ENCODE measurements at regions not wholly inside any gene's neighbourhood (a gene's known extent, or its start where the extent isn't known, plus 50 kb on each side); places are given as distances from the start of the nearest gene placed in this dataset.

GRCh38 chr16:49140618-49141017 lies 141.0 kb downstream of the CBLN1 start:
- TF ChIP-seq CTCF (IDR thresholded peaks at IDR 0.05; ENCODE audit: low read depth, low read length, poor library complexity, severe bottlenecking) (no peak), EZH2phosphoT487 (IDR thresholded peaks at IDR 0.05; ENCODE audit: borderline replicate concordance, low read length) (no peak)
- no peak overlapping the region for H3K4me3 ChIP-seq (ENCODE audit: low read length)
- H3K4me2 ChIP-seq (ENCODE audit: low read length): no peak overlapping the region
- H3K27ac ChIP-seq (ENCODE audit: low read depth, low read length): no peak overlapping the region
- no peaks in the 10 kb centered on the region for H3K9me3 ChIP-seq (ENCODE audit: control insufficient read depth, insufficient read depth, low read length)
- H4K20me1 ChIP-seq (ENCODE audit: control insufficient read depth, insufficient read depth, low read depth, low read length): no peaks in the 10 kb centered on the region
- no peaks in the 10 kb centered on the region for H3K9me2 ChIP-seq (replicated peaks; ENCODE audit: control insufficient read depth, low read length)
- H3K4me1 ChIP-seq (ENCODE audit: control insufficient read depth, low read length): no peaks in the 10 kb centered on the region
- H3K36me3 ChIP-seq (ENCODE audit: control insufficient read depth, low read length): no peaks in the 10 kb centered on the region
- no peaks in the 10 kb centered on the region for H3K79me2 ChIP-seq (ENCODE audit: control insufficient read depth, low read length)
- no peaks in the 10 kb centered on the region for H3K27me3 ChIP-seq (ENCODE audit: control insufficient read depth, low read length)
- H3F3A ChIP-seq (ENCODE audit: control insufficient read depth, insufficient read depth): no peaks in the 10 kb centered on the region

- H3K79me2 ChIP-seq (ENCODE audit: control insufficient read depth, low read length): no peaks in the 10 kb centered on the region
- H4K20me1 ChIP-seq (ENCODE audit: control insufficient read depth, insufficient read depth, low read depth, low read length): no peaks in the 10 kb centered on the region
- H3K4me3 ChIP-seq (ENCODE audit: low read length): no peak overlapping the region
- H3K9me2 ChIP-seq (replicated peaks; ENCODE audit: control insufficient read depth, low read length): no peaks in the 10 kb centered on the region
- no peak for TF ChIP-seq EZH2phosphoT487 (IDR thresholded peaks at IDR 0.05; ENCODE audit: borderline replicate concordance, low read length)
- TF ChIP-seq CTCF (IDR thresholded peaks at IDR 0.05; ENCODE audit: low read depth, low read length, poor library complexity, severe bottlenecking): no peak
- no peaks in the 10 kb centered on the region for H3K9me3 ChIP-seq (ENCODE audit: control insufficient read depth, insufficient read depth, low read length)
- H3K4me2 ChIP-seq (ENCODE audit: low read length): no peak overlapping the region
- H3K27me3 ChIP-seq (ENCODE audit: control insufficient read depth, low read length): no peaks in the 10 kb centered on the region
- H3F3A ChIP-seq (ENCODE audit: control insufficient read depth, insufficient read depth): no peaks in the 10 kb centered on the region
- H3K4me1 ChIP-seq (ENCODE audit: control insufficient read depth, low read length): no peaks in the 10 kb centered on the region
- H3K27ac ChIP-seq (ENCODE audit: low read depth, low read length): no peak overlapping the region
- no peaks in the 10 kb centered on the region for H3K36me3 ChIP-seq (ENCODE audit: control insufficient read depth, low read length)
Observed at GRCh38 chr16:49130397-49130796, 151.2 kb downstream of the CBLN1 start.

GRCh38 chr16:49129935-49130334 lies 151.7 kb downstream of the CBLN1 start:
- Histone ChIP-seq H3K9me3 (ENCODE audit: control insufficient read depth, insufficient read depth, low read length) (no peaks in the 10 kb centered on the region), H3K4me2 (ENCODE audit: low read length) (no peak overlapping the region), H3K9me2 (replicated peaks; ENCODE audit: control insufficient read depth, low read length) (no peaks in the 10 kb centered on the region), H3K27ac (ENCODE audit: low read depth, low read length) (no peak overlapping the region), H3K79me2 (ENCODE audit: control insufficient read depth, low read length) (no peaks in the 10 kb centered on the region), H4K20me1 (ENCODE audit: control insufficient read depth, insufficient read depth, low read depth, low read length) (no peaks in the 10 kb centered on the region), H3F3A (ENCODE audit: control insufficient read depth, insufficient read depth) (no peaks in the 10 kb centered on the region), H3K4me3 (ENCODE audit: low read length) (no peak overlapping the region), H3K4me1 (ENCODE audit: control insufficient read depth, low read length) (no peaks in the 10 kb centered on the region), H3K36me3 (ENCODE audit: control insufficient read depth, low read length) (no peaks in the 10 kb centered on the region), H3K27me3 (ENCODE audit: control insufficient read depth, low read length) (no peaks in the 10 kb centered on the region)
- no peak for TF ChIP-seq EZH2phosphoT487 (IDR thresholded peaks at IDR 0.05; ENCODE audit: borderline replicate concordance, low read length)
- no peak for TF ChIP-seq CTCF (IDR thresholded peaks at IDR 0.05; ENCODE audit: low read depth, low read length, poor library complexity, severe bottlenecking)

GRCh38 chr16:49128740-49129139 lies 152.9 kb downstream of the CBLN1 start:
- no peak for TF ChIP-seq CTCF (IDR thresholded peaks at IDR 0.05; ENCODE audit: low read depth, low read length, poor library complexity, severe bottlenecking)
- TF ChIP-seq EZH2phosphoT487 (IDR thresholded peaks at IDR 0.05; ENCODE audit: borderline replicate concordance, low read length): no peak

More at GRCh38 chr16:49128740-49129139, 152.9 kb downstream of the CBLN1 start:
- Histone ChIP-seq H3K4me2 (ENCODE audit: low read length) (no peak overlapping the region), H3K9me3 (ENCODE audit: control insufficient read depth, insufficient read depth, low read length) (no peaks in the 10 kb centered on the region), H3K36me3 (ENCODE audit: control insufficient read depth, low read length) (no peaks in the 10 kb centered on the region), H3K9me2 (replicated peaks; ENCODE audit: control insufficient read depth, low read length) (no peaks in the 10 kb centered on the region), H4K20me1 (ENCODE audit: control insufficient read depth, insufficient read depth, low read depth, low read length) (no peaks in the 10 kb centered on the region), H3K4me3 (ENCODE audit: low read length) (no peak overlapping the region), H3K4me1 (ENCODE audit: control insufficient read depth, low read length) (no peaks in the 10 kb centered on the region), H3K27me3 (ENCODE audit: control insufficient read depth, low read length) (no peaks in the 10 kb centered on the region), H3K27ac (ENCODE audit: low read depth, low read length) (no peak overlapping the region), H3K79me2 (ENCODE audit: control insufficient read depth, low read length) (no peaks in the 10 kb centered on the region), H3F3A (ENCODE audit: control insufficient read depth, insufficient read depth) (no peaks in the 10 kb centered on the region)
